PC-3 (cell line): ENCODE measurements at regions not wholly inside any gene's neighbourhood (a gene's known extent, or its start where the extent isn't known, plus 50 kb on each side); places are given as distances from the start of the nearest gene placed in this dataset.

ENCODE experiments used
- ATAC-seq: fragments of 200-7000 bp; cut with Tn5 transposase; 2 replicates; pipeline ENCODE4 v1.9.1; 2020; ENCODE audit warnings: mild to moderate bottlenecking, moderate library complexity
- BruUV-seq: library from RNA; stranded (reverse); fragments of 400-500 nt; replicated peaks from 2 replicates; lab custom pipeline; 2021; lab: Mats Ljungman, UMichigan
- CTCF ChIA-PET: fragments of 300-600 bp; sonication (Branson Sonifier 250); formaldehyde crosslinking; loops from one replicate; lab custom pipeline; 2022; ENCODE audit warnings: antibody characterized with exemption; lab: Charles Lee
- POLR2A ChIA-PET: fragments of 300-600 bp; sonication (Branson Sonifier 250); formaldehyde crosslinking; loops from one replicate; lab custom pipeline; 2022; ENCODE audit warnings: antibody characterized with exemption; ENCODE audit not compliant: unreplicated experiment; lab: Charles Lee
- DNase-seq: peaks from one replicate; pipeline ENCODE4 v3.0.0-alpha.2; 2015
- H2AFZ ChIP-seq: fragments of 300-600 bp; sonication (generic); 2 replicates; pipeline ENCODE4 v1.6.0; 2016; ENCODE audit warnings: antibody characterized with exemption, low read length
- H3F3A ChIP-seq: fragments of 300-600 bp; sonication (generic); one replicate; pipeline ENCODE4 v1.6.0; 2017; ENCODE audit warnings: antibody characterized with exemption, low read length, control low read depth, mild to moderate bottlenecking; ENCODE audit not compliant: unreplicated experiment
- H3K27ac ChIP-seq: fragments of 300-600 bp; sonication (generic); 2 replicates; pipeline ENCODE4 v1.5.1; 2016; ENCODE audit warnings: mild to moderate bottlenecking, low read length
- H3K27me3 ChIP-seq: fragments of 300-600 bp; sonication (generic); 2 replicates; pipeline ENCODE4 v1.6.1; 2016; ENCODE audit warnings: low read length, mixed read lengths
- H3K36me3 ChIP-seq: fragments of 300-600 bp; sonication (generic); 2 replicates; pipeline ENCODE4 v1.6.1; 2016; ENCODE audit warnings: low read depth, mixed run types, low read length, mixed read lengths
- H3K4me1 ChIP-seq: fragments of 300-600 bp; sonication (generic); 2 replicates; pipeline ENCODE4 v1.5.1; 2016; ENCODE audit warnings: low read length; ENCODE audit not compliant: insufficient read depth
- H3K4me2 ChIP-seq: fragments of 300-600 bp; sonication (generic); 2 replicates; pipeline ENCODE4 v1.6.0; 2016; ENCODE audit warnings: low read length
- H3K4me3 ChIP-seq: fragments of 300-600 bp; sonication (generic); 2 replicates; pipeline ENCODE4 v1.5.1; 2016; ENCODE audit warnings: mild to moderate bottlenecking, low read length, mixed read lengths
- H3K79me2 ChIP-seq: fragments of 300-600 bp; sonication (generic); 2 replicates; pipeline ENCODE4 v1.6.1; 2017; ENCODE audit warnings: low read length, mixed read lengths
- H3K9ac ChIP-seq: fragments of 300-600 bp; sonication (generic); 2 replicates; pipeline ENCODE4 v1.6.0; 2016; ENCODE audit warnings: mild to moderate bottlenecking, low read length
- H3K9me2 ChIP-seq: fragments of 300-600 bp; sonication (generic); replicated peaks from 2 replicates; pipeline ENCODE4 v1.6.1; 2016; ENCODE audit warnings: mixed run types, low read length, mixed read lengths
- H3K9me3 ChIP-seq: fragments of 300-600 bp; sonication (generic); 2 replicates; pipeline ENCODE4 v1.6.1; 2016; ENCODE audit warnings: low read length, mixed read lengths
- H4K20me1 ChIP-seq: fragments of 300-600 bp; sonication (generic); 2 replicates; pipeline ENCODE4 v1.6.1; 2016; ENCODE audit warnings: low read length, mixed read lengths
- CTCF ChIP-seq: fragments of 300-600 bp; sonication (generic); conservative IDR thresholded peaks from 2 replicates; pipeline ENCODE4 v1.5.1; 2017; ENCODE audit warnings: antibody characterized with exemption, low read depth, mild to moderate bottlenecking, low read length
- EZH2 ChIP-seq: fragments of 300-600 bp; sonication (generic); IDR thresholded peaks from one replicate; pipeline ENCODE4 v1.6.1; 2017; ENCODE audit warnings: antibody characterized with exemption, mild to moderate bottlenecking, low read length; ENCODE audit not compliant: unreplicated experiment
- EZH2phosphoT487 ChIP-seq: fragments of 300-600 bp; sonication (generic); IDR thresholded peaks from 2 replicates; pipeline ENCODE4 v1.6.1; 2018; ENCODE audit warnings: mild to moderate bottlenecking, antibody characterized with exemption, low read length, borderline replicate concordance
- intact Hi-C: fragments of 100-400 bp; cut with micrococcal nuclease; formaldehyde crosslinking; loops from 2 replicates; pipeline ENCODE4 v1.9.0; 2023

- H3K79me2 ChIP-seq: no peaks in the 10 kb centered on the region
- H3F3A ChIP-seq: no peaks in the 10 kb centered on the region
- H3K4me2 ChIP-seq: no peak overlapping the region
- intact Hi-C loops: no loop called here
- no peak overlapping the region for H2AFZ ChIP-seq
- ATAC-seq (no peak), DNase-seq (no peak)
- no peak overlapping the region for H3K4me3 ChIP-seq
- no peak for TF ChIP-seq EZH2
- no peak for TF ChIP-seq EZH2phosphoT487
- no peak for TF ChIP-seq CTCF
- H3K9me2 ChIP-seq: no peaks in the 10 kb centered on the region
- H3K27ac ChIP-seq: no peak overlapping the region
- H3K4me1 ChIP-seq: no peaks in the 10 kb centered on the region
- no peak overlapping the region for H3K9ac ChIP-seq
- H3K27me3 ChIP-seq: no peaks in the 10 kb centered on the region
- H3K36me3 ChIP-seq: no peaks in the 10 kb centered on the region
- no TSS peak for BruUV-seq
- ChIA-PET POLR2A (no interaction called here), CTCF (no interaction called here)
- peaks cover 34% of the 10 kb centered on the region for H3K9me3 ChIP-seq
- H4K20me1 ChIP-seq: no peaks in the 10 kb centered on the region
Measured at GRCh38 chr3:74534611-74535010, 79.8 kb downstream of the CNTN3 start.

GRCh38 chr3:74532446-74532845 lies 82.0 kb downstream of the CNTN3 start:
- DNase-seq: no peak
- Histone ChIP-seq H3K4me3 (no peak overlapping the region), H3K27ac (no peak overlapping the region), H3K9ac (no peak overlapping the region), H3K4me2 (no peak overlapping the region), H3K9me2 (no peaks in the 10 kb centered on the region), H3K79me2 (no peaks in the 10 kb centered on the region), H3K4me1 (no peaks in the 10 kb centered on the region), H3F3A (no peaks in the 10 kb centered on the region), H4K20me1 (no peaks in the 10 kb centered on the region), H3K27me3 (no peaks in the 10 kb centered on the region), H3K9me3 (peaks cover 45% of the 10 kb centered on the region), H2AFZ (no peak overlapping the region), H3K36me3 (no peaks in the 10 kb centered on the region)
- ChIA-PET POLR2A (no interaction called here), CTCF (no interaction called here)
- TF ChIP-seq CTCF: no peak
- no peak for TF ChIP-seq EZH2phosphoT487
- no peak for TF ChIP-seq EZH2
- intact Hi-C loops: no loop called here
- no TSS peak for BruUV-seq
- no peak for ATAC-seq

GRCh38 chr3:74531491-74531890 lies 83.0 kb downstream of the CNTN3 start:
- POLR2A ChIA-PET: no interaction called here
- no TSS peak for BruUV-seq
- H3K27ac ChIP-seq: no peak overlapping the region
- no peaks in the 10 kb centered on the region for H3F3A ChIP-seq
- H3K27me3 ChIP-seq: no peaks in the 10 kb centered on the region
- H3K4me2 ChIP-seq: no peak overlapping the region
- TF ChIP-seq EZH2 (no peak), EZH2phosphoT487 (no peak), CTCF (no peak)
- ATAC-seq (no peak), DNase-seq (no peak)
- H3K9me3 ChIP-seq: peaks cover 53% of the 10 kb centered on the region
- H2AFZ ChIP-seq: no peak overlapping the region
- no peak overlapping the region for H3K9ac ChIP-seq
- H3K36me3 ChIP-seq: no peaks in the 10 kb centered on the region
- no peaks in the 10 kb centered on the region for H3K4me1 ChIP-seq
- H3K9me2 ChIP-seq: no peaks in the 10 kb centered on the region
- H3K79me2 ChIP-seq: no peaks in the 10 kb centered on the region
- intact Hi-C loops: no loop called here
- H4K20me1 ChIP-seq: no peaks in the 10 kb centered on the region
- H3K4me3 ChIP-seq: no peak overlapping the region
- CTCF ChIA-PET: no interaction called here
